GM21576 (cell line): ENCODE measurements at regions not wholly inside any gene's neighbourhood (a gene's known extent, or its start where the extent isn't known, plus 50 kb on each side); places are given as distances from the start of the nearest gene placed in this dataset.

Source experiments
- ATAC-seq: cut with Tn5 transposase; IDR thresholded peaks from one replicate; pipeline ENCODE4 v1.9.1; 2021; ENCODE audit warnings: mild to moderate bottlenecking, moderate library complexity; ENCODE audit not compliant: unreplicated experiment

- ATAC-seq: no peak
These were observed 333.1 kb downstream of the DYSF start for GRCh38 chr2:71786291-71787107.

GRCh38 chr2:71785516-71785981 lies 332.2 kb downstream of the DYSF start:
- no peak for ATAC-seq

- ATAC-seq: no peak
These were observed 331.6 kb downstream of the DYSF start for GRCh38 chr2:71784734-71785511.

GRCh38 chr2:71783815-71784214 lies 330.5 kb downstream of the DYSF start:
- no peak for ATAC-seq

- no peak for ATAC-seq
These were observed 329.9 kb downstream of the DYSF start for GRCh38 chr2:71783215-71783614.

GRCh38 chr2:71782323-71782722 lies 329.0 kb downstream of the DYSF start:
- ATAC-seq: no peak

GRCh38 chr2:71781695-71782228 lies 328.4 kb downstream of the DYSF start:
- no peak for ATAC-seq

GRCh38 chr2:71780162-71780561 lies 326.8 kb downstream of the DYSF start:
- ATAC-seq: no peak

GRCh38 chr2:71779774-71780105 lies 326.4 kb downstream of the DYSF start:
- ATAC-seq: no peak

- ATAC-seq: no peak
These were observed 325.8 kb downstream of the DYSF start for GRCh38 chr2:71778936-71779773.

GRCh38 chr2:71778514-71778913 lies 325.2 kb downstream of the DYSF start:
- ATAC-seq: no peak

- ATAC-seq: no peak
These were observed 324.6 kb downstream of the DYSF start for GRCh38 chr2:71777946-71778345.

GRCh38 chr2:71776227-71776626 lies 322.9 kb downstream of the DYSF start:
- no peak for ATAC-seq

- ATAC-seq: no peak
These were observed 319.9 kb downstream of the DYSF start for GRCh38 chr2:71773218-71773617.

GRCh38 chr2:71772510-71773172 lies 319.3 kb downstream of the DYSF start:
- no peak for ATAC-seq

- no peak for ATAC-seq
These were observed 314.3 kb downstream of the DYSF start for GRCh38 chr2:71767663-71768062.

- ATAC-seq: no peak
These were observed 305.7 kb downstream of the DYSF start for GRCh38 chr2:71759060-71759459.

- ATAC-seq: no peak
These were observed 304.0 kb downstream of the DYSF start for GRCh38 chr2:71757351-71757750.

- no peak for ATAC-seq
These were observed 303.0 kb downstream of the DYSF start for GRCh38 chr2:71756280-71756906.

- no peak for ATAC-seq
These were observed 298.2 kb downstream of the DYSF start for GRCh38 chr2:71751590-71751989.
